Sigmoid colon (tissue), 4 donors: ENCODE measurements at regions not wholly inside any gene's neighbourhood (a gene's known extent, or its start where the extent isn't known, plus 50 kb on each side); places are given as distances from the start of the nearest gene placed in this dataset.

Experiments
- CTCF ChIP-seq, 4 experiments: fragments of 450-650 bp in 3 of 4; fragments of 200-600 bp in 1 of 4; IDR thresholded peaks; one replicate each; pipeline ENCODE4 v1.5.1; 2016 to 2019; ENCODE audit warnings: antibody characterized with exemption in 4 of 4, mild to moderate bottlenecking in 3 of 4, moderate library complexity in 2 of 4
- EP300 ChIP-seq, 4 donors: sonication (generic); formaldehyde crosslinking; IDR thresholded peaks; one replicate each; pipeline ENCODE4 v1.6.1; 2017; ENCODE audit warnings: antibody characterized with exemption in 4 of 4
- POLR2A ChIP-seq, 2 donors: fragments of 450-650 bp; IDR thresholded peaks; one replicate each; pipeline ENCODE4 v1.6.1; 2016; ENCODE audit warnings: antibody characterized with exemption in 2 of 2, mild to moderate bottlenecking in 2 of 2, moderate library complexity in 2 of 2
- POLR2AphosphoS5 ChIP-seq, 4 donors: sonication (generic); formaldehyde crosslinking; IDR thresholded peaks; one replicate each; pipeline ENCODE4 v1.6.1; 2017; ENCODE audit warnings: antibody characterized with exemption in 4 of 4

GRCh38 chr12:24206621-24207020 is 257.2 kb upstream of the SOX5 start:
- TF ChIP-seq CTCF (IDR thresholded peaks at IDR 0.05): no peak
- no peak for TF ChIP-seq POLR2A (IDR thresholded peaks at IDR 0.05)
- TF ChIP-seq POLR2AphosphoS5 (IDR thresholded peaks at IDR 0.05): no peak
- TF ChIP-seq EP300 (IDR thresholded peaks at IDR 0.05): no peak
